ENCODE measurements at regions not wholly inside any gene's neighbourhood (a gene's known extent, or its start where the extent isn't known, plus 50 kb on each side); places are given as distances from the start of the nearest gene placed in this dataset.

DNA sequence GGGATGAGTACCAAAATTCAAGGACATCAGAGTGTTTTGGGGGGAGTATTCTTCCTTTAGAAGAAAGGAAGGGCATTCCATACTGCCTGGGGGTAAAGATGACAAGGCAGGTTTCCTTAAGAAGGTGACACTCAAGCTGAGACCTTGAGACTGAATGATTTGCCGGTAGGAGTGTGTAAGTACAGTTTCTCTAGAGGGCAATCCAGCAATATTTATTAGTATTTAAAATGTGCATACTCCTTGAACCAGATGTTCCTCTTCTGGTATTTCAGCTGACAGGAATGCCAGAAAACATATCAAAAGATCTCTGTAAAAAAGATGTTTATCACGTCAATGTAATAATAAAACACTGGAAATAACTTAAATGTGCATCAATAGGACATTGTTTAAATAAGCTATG is 106.4 kb upstream of the TMCC3 start:
- Histone ChIP-seq H3K9me3 (replicated peaks in 1 of 2; ENCODE audit: control insufficient read depth in 1 of 2, insufficient read depth in 1 of 2, low read length in 2 of 2) (no peaks in the 10 kb centered on the region), H3K4me3 (replicated peaks in 1 of 3; ENCODE audit: low read depth in 2 of 3, low read length in 3 of 3) (no peak overlapping the region), H4K20me1 (ENCODE audit: insufficient read depth, low read length) (no peaks in the 10 kb centered on the region), H2AFZ (ENCODE audit: insufficient read depth, low read depth, low read length, poor library complexity, severe bottlenecking) (no peak overlapping the region), H3K36me3 (replicated peaks in 1 of 2; ENCODE audit: control insufficient read depth in 1 of 2, insufficient read depth in 2 of 2, low read length in 2 of 2) (no peaks in the 10 kb centered on the region), H3K4me1 (ENCODE audit: control insufficient read depth in 1 of 2, insufficient read depth in 2 of 2, low read length in 2 of 2) (no peaks in the 10 kb centered on the region), H3K79me2 (ENCODE audit: insufficient read depth, low read length) (no peaks in the 10 kb centered on the region), H3K4me2 (replicated peaks; ENCODE audit: extremely low read depth, low read length, poor library complexity, severe bottlenecking) (no peak overlapping the region), H3K27me3 (ENCODE audit: control insufficient read depth in 2 of 2, insufficient read depth in 2 of 2, low read length in 2 of 2) (no peaks in the 10 kb centered on the region), H3K9ac (ENCODE audit: insufficient read depth, low read length, poor library complexity, severe bottlenecking) (no peak overlapping the region), H3K27ac (ENCODE audit: low read depth in 1 of 2, low read length in 2 of 2) (no peak overlapping the region)
- Mint-ChIP-seq H3K4me3 (no peak overlapping the region), H3K4me1 (no peaks in the 10 kb centered on the region), H3K27me3 (ENCODE audit: low read depth in 3 of 3) (peaks cover 0 to 9% (median 1%) of the 10 kb centered on the region in 3 donors), H3K27ac (no peak overlapping the region), H3K36me3 (no peaks in the 10 kb centered on the region), H3K9me3 (no peaks in the 10 kb centered on the region)
- no peak for DNase-seq
- no CpG with 5 or more reads among the region's 2 CpGs for WGBS (ENCODE audit: insufficient coverage)
- TF ChIP-seq, protein P1, sequence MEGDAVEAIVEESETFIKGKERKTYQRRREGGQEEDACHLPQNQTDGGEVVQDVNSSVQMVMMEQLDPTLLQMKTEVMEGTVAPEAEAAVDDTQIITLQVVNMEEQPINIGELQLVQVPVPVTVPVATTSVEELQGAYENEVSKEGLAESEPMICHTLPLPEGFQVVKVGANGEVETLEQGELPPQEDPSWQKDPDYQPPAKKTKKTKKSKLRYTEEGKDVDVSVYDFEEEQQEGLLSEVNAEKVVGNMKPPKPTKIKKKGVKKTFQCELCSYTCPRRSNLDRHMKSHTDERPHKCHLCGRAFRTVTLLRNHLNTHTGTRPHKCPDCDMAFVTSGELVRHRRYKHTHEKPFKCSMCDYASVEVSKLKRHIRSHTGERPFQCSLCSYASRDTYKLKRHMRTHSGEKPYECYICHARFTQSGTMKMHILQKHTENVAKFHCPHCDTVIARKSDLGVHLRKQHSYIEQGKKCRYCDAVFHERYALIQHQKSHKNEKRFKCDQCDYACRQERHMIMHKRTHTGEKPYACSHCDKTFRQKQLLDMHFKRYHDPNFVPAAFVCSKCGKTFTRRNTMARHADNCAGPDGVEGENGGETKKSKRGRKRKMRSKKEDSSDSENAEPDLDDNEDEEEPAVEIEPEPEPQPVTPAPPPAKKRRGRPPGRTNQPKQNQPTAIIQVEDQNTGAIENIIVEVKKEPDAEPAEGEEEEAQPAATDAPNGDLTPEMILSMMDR (IDR thresholded peaks at IDR 0.05), result no peak
- intact Hi-C loops (cut with micrococcal nuclease), result no loop called here

DNA sequence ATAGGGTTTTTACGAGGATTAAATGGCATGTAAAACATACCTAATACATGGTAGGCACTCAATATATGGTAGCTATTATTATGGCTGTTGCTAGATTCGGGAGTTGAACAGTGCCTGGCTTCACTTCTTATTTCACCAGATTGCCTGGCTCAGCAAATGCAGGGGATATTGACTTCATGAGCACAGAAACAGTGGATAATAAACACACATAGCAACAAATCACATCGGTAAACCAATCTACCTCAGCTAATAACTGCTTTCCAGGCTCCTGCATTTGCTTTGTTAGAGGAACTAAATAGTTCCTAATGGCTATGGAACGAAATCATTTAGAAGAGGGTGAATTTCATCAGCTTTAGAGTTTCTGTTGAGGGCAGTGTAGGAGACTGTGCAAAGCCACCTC is 105.2 kb upstream of the TMCC3 start:
- H3K36me3 ChIP-seq (replicated peaks in 1 of 2; ENCODE audit: control insufficient read depth in 1 of 2, insufficient read depth in 2 of 2, low read length in 2 of 2), result no peaks in the 10 kb centered on the region
- H3K27me3 ChIP-seq (ENCODE audit: control insufficient read depth in 2 of 2, insufficient read depth in 2 of 2, low read length in 2 of 2), result no peaks in the 10 kb centered on the region
- no peak overlapping the region for H3K4me3 ChIP-seq (replicated peaks in 1 of 3; ENCODE audit: low read depth in 2 of 3, low read length in 3 of 3)
- H2AFZ ChIP-seq (ENCODE audit: insufficient read depth, low read depth, low read length, poor library complexity, severe bottlenecking), result no peak overlapping the region
- no peak for DNase-seq
- Mint-ChIP-seq H3K4me1 (no peaks in the 10 kb centered on the region), H3K27ac (no peak overlapping the region), H3K27me3 (ENCODE audit: low read depth in 3 of 3) (peaks cover 1 to 9% (median 1%) of the 10 kb centered on the region in 3 donors), H3K4me3 (no peak overlapping the region), H3K9me3 (no peaks in the 10 kb centered on the region), H3K36me3 (no peaks in the 10 kb centered on the region)
- intact Hi-C loops (cut with micrococcal nuclease), result no loop called here
- no peaks in the 10 kb centered on the region for H3K4me1 ChIP-seq (ENCODE audit: control insufficient read depth in 1 of 2, insufficient read depth in 2 of 2, low read length in 2 of 2)
- no peaks in the 10 kb centered on the region for H3K9me3 ChIP-seq (replicated peaks in 1 of 2; ENCODE audit: control insufficient read depth in 1 of 2, insufficient read depth in 1 of 2, low read length in 2 of 2)
- H3K9ac ChIP-seq (ENCODE audit: insufficient read depth, low read length, poor library complexity, severe bottlenecking), result no peak overlapping the region
- H4K20me1 ChIP-seq (ENCODE audit: insufficient read depth, low read length), result no peaks in the 10 kb centered on the region
- no CpG with 5 or more reads among the region's 4 CpGs for WGBS (ENCODE audit: insufficient coverage)
- no peaks in the 10 kb centered on the region for H3K79me2 ChIP-seq (ENCODE audit: insufficient read depth, low read length)
- TF ChIP-seq, protein P1 (IDR thresholded peaks at IDR 0.05), result no peak
- no peak overlapping the region for H3K27ac ChIP-seq (ENCODE audit: low read depth in 1 of 2, low read length in 2 of 2)
- no peak overlapping the region for H3K4me2 ChIP-seq (replicated peaks; ENCODE audit: extremely low read depth, low read length, poor library complexity, severe bottlenecking)

Measured in CD14-positive monocyte (primary cell).